Keratinocyte (primary cell): ENCODE measurements at regions not wholly inside any gene's neighbourhood (a gene's known extent, or its start where the extent isn't known, plus 50 kb on each side); places are given as distances from the start of the nearest gene placed in this dataset.

ENCODE experiments used
- DNase-seq: peaks from one replicate; pipeline ENCODE4 v3.0.0-alpha.2; 2011; ENCODE audit warnings: low read depth, missing footprints, low spot score
- FAIRE-seq: peaks from 2 replicates; lab custom pipeline; 2011; peaks lifted over from hg19 to GRCh38; lab: Jason Lieb, UNC
- H2AFZ ChIP-seq: 2 replicates; pipeline ENCODE4 v1.6.0; 2012; ENCODE audit warnings: low read length, control low read depth, inconsistent platforms; ENCODE audit not compliant: control insufficient read depth
- H3K27ac ChIP-seq: 2 replicates; pipeline ENCODE4 v1.5.1; 2011; ENCODE audit warnings: low read length; ENCODE audit not compliant: control insufficient read depth, insufficient read depth
- H3K27me3 ChIP-seq: 3 replicates; pipeline ENCODE4 v1.6.0; 2011; ENCODE audit warnings: low read length; ENCODE audit not compliant: control insufficient read depth, insufficient read depth; ENCODE audit errors: extremely low read depth
- H3K36me3 ChIP-seq, 2 experiments: 2 replicates in 1 of 2; 3 replicates in 1 of 2; pipeline ENCODE4 v1.5.1; 2011; ENCODE audit warnings: low read length in 2 of 2, mild to moderate bottlenecking in 1 of 2; ENCODE audit not compliant: control insufficient read depth in 2 of 2, insufficient read depth in 2 of 2; ENCODE audit errors: extremely low read depth in 1 of 2
- H3K4me1 ChIP-seq: 3 replicates; pipeline ENCODE4 v1.5.1; 2011; ENCODE audit warnings: low read length; ENCODE audit not compliant: control insufficient read depth, insufficient read depth; ENCODE audit errors: extremely low read depth
- H3K4me2 ChIP-seq: 3 replicates; pipeline ENCODE4 v1.6.0; 2011; ENCODE audit warnings: low read depth, low read length; ENCODE audit not compliant: control insufficient read depth, insufficient read depth; ENCODE audit errors: extremely low read depth
- H3K4me3 ChIP-seq, 3 experiments: fragments of 200-600 bp in 1 of 3; sonication (generic) in 1 of 3; 2 replicates in 2 of 3; 3 replicates in 1 of 3; pipeline ENCODE4 v1.5.1; 2011 to 2016; ENCODE audit warnings: low read length in 3 of 3, mild to moderate bottlenecking in 3 of 3, control low read depth in 2 of 3, inconsistent platforms in 1 of 3, low read depth in 1 of 3, mixed read lengths in 1 of 3, mixed run types in 1 of 3, moderate library complexity in 1 of 3; ENCODE audit not compliant: control insufficient read depth in 2 of 3, insufficient read depth in 2 of 3; ENCODE audit errors: extremely low read depth in 1 of 3
- H3K79me2 ChIP-seq: 2 replicates; pipeline ENCODE4 v1.6.0; 2012; ENCODE audit warnings: low read length; ENCODE audit not compliant: control insufficient read depth, insufficient read depth
- H3K9ac ChIP-seq: 3 replicates; pipeline ENCODE4 v1.6.0; 2011; ENCODE audit warnings: low read length; ENCODE audit not compliant: control insufficient read depth, insufficient read depth; ENCODE audit errors: extremely low read depth
- H3K9me1 ChIP-seq: 3 replicates; pipeline ENCODE4 v1.6.0; 2011; ENCODE audit warnings: low read length; ENCODE audit not compliant: control insufficient read depth, insufficient read depth; ENCODE audit errors: extremely low read depth
- H3K9me3 ChIP-seq: 2 replicates; pipeline ENCODE4 v1.5.1; 2012; ENCODE audit warnings: low read depth, low read length; ENCODE audit not compliant: control insufficient read depth
- H4K20me1 ChIP-seq: 3 replicates; pipeline ENCODE4 v1.6.0; 2011; ENCODE audit warnings: low read length; ENCODE audit not compliant: control insufficient read depth, insufficient read depth; ENCODE audit errors: extremely low read depth
- EZH2 ChIP-seq: IDR thresholded peaks from one replicate; pipeline ENCODE4 v1.6.1; 2012; ENCODE audit warnings: inconsistent platforms, mild to moderate bottlenecking, low read length, moderate library complexity
- dilution Hi-C: fragments of 300-500 bp; cut with MboI; formaldehyde crosslinking; loops from one replicate; pipeline ENCODE4 v1.7.0; 2020; ENCODE audit warnings: low sequenced_read_pairs; ENCODE audit not compliant: extremely low pct_ligation_motif_present
- TF ChIP-seq, protein P1 (sequence below), 3 experiments: IDR thresholded peaks in 1 of 3; conservative IDR thresholded peaks in 1 of 3; optimal IDR thresholded peaks in 1 of 3; 2 replicates in 2 of 3; 3 replicates in 1 of 3; pipeline versions ENCODE3 to v1.5.1; 2011; ENCODE audit warnings: low read length in 3 of 3, mild to moderate bottlenecking in 3 of 3, moderate library complexity in 2 of 3, control low read depth in 1 of 3, inconsistent platforms in 1 of 3; ENCODE audit not compliant: insufficient read depth in 2 of 3; ENCODE audit errors: extremely low read depth in 1 of 3

DNA sequence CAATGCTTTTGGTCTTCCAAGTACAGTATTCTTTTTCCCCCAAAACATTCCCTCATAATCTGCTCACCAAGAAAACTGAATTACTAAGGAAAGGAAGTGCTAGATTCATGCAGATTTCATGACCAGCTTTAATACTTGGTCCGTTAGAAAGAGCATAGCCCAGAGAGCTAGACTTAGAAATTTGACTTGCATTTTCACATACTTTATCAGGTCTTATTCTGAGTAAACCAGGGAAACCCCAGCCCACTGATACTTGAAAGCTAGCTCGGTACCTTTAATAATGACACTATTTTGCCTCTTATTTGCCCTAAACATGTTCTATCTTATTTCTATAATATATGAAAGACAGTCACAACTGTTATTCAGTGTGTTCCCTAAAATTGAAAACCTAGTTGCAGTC lies 204.5 kb downstream of the TTLL7 start:
- H3K79me2 ChIP-seq = no peaks in the 10 kb centered on the region
- no peak overlapping the region for H3K4me2 ChIP-seq
- dilution Hi-C loops = no loop called here
- DNase-seq = no peak
- H3K4me1 ChIP-seq = no peaks in the 10 kb centered on the region
- TF ChIP-seq EZH2 = no peak
- TF ChIP-seq, protein P1, sequence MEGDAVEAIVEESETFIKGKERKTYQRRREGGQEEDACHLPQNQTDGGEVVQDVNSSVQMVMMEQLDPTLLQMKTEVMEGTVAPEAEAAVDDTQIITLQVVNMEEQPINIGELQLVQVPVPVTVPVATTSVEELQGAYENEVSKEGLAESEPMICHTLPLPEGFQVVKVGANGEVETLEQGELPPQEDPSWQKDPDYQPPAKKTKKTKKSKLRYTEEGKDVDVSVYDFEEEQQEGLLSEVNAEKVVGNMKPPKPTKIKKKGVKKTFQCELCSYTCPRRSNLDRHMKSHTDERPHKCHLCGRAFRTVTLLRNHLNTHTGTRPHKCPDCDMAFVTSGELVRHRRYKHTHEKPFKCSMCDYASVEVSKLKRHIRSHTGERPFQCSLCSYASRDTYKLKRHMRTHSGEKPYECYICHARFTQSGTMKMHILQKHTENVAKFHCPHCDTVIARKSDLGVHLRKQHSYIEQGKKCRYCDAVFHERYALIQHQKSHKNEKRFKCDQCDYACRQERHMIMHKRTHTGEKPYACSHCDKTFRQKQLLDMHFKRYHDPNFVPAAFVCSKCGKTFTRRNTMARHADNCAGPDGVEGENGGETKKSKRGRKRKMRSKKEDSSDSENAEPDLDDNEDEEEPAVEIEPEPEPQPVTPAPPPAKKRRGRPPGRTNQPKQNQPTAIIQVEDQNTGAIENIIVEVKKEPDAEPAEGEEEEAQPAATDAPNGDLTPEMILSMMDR (optimal IDR thresholded peaks at IDR 0.05 in 1 of 3, IDR thresholded peaks at IDR 0.05 in 1 of 3, conservative IDR thresholded peaks at IDR 0.05 in 1 of 3; ENCODE audit: extremely low read depth in 1 of 3, insufficient read depth in 2 of 3, low read length in 3 of 3) = no peak
- H3K27me3 ChIP-seq = no peaks in the 10 kb centered on the region
- no peaks in the 10 kb centered on the region for H3K9me1 ChIP-seq
- H3K27ac ChIP-seq = no peak overlapping the region
- no peak overlapping the region for H2AFZ ChIP-seq
- H3K36me3 ChIP-seq = no peaks in the 10 kb centered on the region
- FAIRE-seq = no peak
- no peak overlapping the region for H3K9ac ChIP-seq
- no peaks in the 10 kb centered on the region for H4K20me1 ChIP-seq
- no peak overlapping the region for H3K4me3 ChIP-seq
- no peaks in the 10 kb centered on the region for H3K9me3 ChIP-seq

DNA sequence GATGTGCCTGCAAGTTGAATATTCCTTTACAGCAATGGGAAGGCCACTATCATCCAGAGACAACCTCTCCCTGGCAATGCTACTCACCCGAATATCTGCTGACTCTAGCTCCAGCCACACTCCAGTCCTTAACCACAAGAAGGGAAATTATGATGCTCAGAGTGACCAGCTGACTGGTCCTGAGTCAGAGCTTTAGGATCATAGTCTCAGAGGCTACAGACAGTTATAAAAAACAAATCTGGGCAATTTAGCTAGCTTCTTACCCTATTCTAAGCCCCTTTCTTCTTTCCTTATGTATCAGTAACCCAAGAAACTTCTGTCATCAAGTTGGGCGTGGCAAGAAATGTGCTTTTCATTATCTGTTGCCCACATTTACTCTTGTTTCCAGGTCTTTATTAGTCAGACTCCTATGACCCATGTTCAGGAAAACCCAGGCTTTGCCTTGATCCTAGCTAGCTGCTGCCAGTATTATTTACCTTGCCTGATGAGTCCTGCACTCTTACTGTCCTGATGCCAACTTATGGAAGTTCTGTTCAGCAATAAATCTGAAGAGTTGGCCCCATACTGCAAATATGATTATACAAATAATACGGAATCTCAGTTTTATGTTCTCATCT lies 207.0 kb downstream of the TTLL7 start:
- TF ChIP-seq, protein P1 (optimal IDR thresholded peaks at IDR 0.05 in 1 of 3, IDR thresholded peaks at IDR 0.05 in 1 of 3, conservative IDR thresholded peaks at IDR 0.05 in 1 of 3; ENCODE audit: extremely low read depth in 1 of 3, insufficient read depth in 2 of 3, low read length in 3 of 3) = no peak
- no peak for TF ChIP-seq EZH2
- DNase-seq = no peak
- Histone ChIP-seq H3K27me3 (no peaks in the 10 kb centered on the region), H3K4me2 (no peak overlapping the region), H3K9me1 (no peaks in the 10 kb centered on the region), H3K9ac (no peak overlapping the region), H3K4me1 (no peaks in the 10 kb centered on the region), H3K27ac (no peak overlapping the region), H3K4me3 (no peak overlapping the region), H3K9me3 (no peaks in the 10 kb centered on the region), H4K20me1 (no peaks in the 10 kb centered on the region), H2AFZ (no peak overlapping the region), H3K36me3 (no peaks in the 10 kb centered on the region), H3K79me2 (no peaks in the 10 kb centered on the region)
- dilution Hi-C loops = no loop called here
- FAIRE-seq = no peak
